HL-60/S4 treated with phorbol 12-myristate 13-acetate at 8.2 ng/mL for 4 days and 3 days (cell line): ENCODE measurements at regions not wholly inside any gene's neighbourhood (a gene's known extent, or its start where the extent isn't known, plus 50 kb on each side); places are given as distances from the start of the nearest gene placed in this dataset.
"Not testable (repeated sequence)": the region's sequence is repeated elsewhere in the genome, so short reads cannot be mapped to it uniquely, and the experiment has no call there.

Source experiments
- in situ Hi-C: fragments of 300-500 bp; cut with MboI; formaldehyde crosslinking; loops from 2 replicates; pipeline ENCODE4 v1.15.0; 2022; ENCODE audit warnings: low sequenced_read_pairs

GRCh38 chr4:106530024-106530361 is 161.4 kb upstream of the GIMD1 start:
- in situ Hi-C loops, result no loop called here

- in situ Hi-C loops, result no loop called here
Observed at GRCh38 chr4:106529348-106530023, 160.9 kb upstream of the GIMD1 start.

- in situ Hi-C loops, result no loop called here
Observed at GRCh38 chr4:106527316-106527715, 158.7 kb upstream of the GIMD1 start.

- in situ Hi-C loops, result not testable (repeated sequence)
Observed at GRCh38 chr4:106525425-106525824, 156.8 kb upstream of the GIMD1 start.

- in situ Hi-C loops, result not testable (repeated sequence)
Observed at GRCh38 chr4:106524772-106525171, 156.2 kb upstream of the GIMD1 start.

GRCh38 chr4:106522839-106523238 is 154.3 kb upstream of the GIMD1 start:
- in situ Hi-C loops, result no loop called here

- in situ Hi-C loops, result no loop called here
Observed at GRCh38 chr4:106512706-106513105, 144.1 kb upstream of the GIMD1 start.

GRCh38 chr4:106507440-106507839 is 138.9 kb upstream of the GIMD1 start:
- in situ Hi-C loops, result no loop called here

- in situ Hi-C loops, result no loop called here
Observed at GRCh38 chr4:106503116-106504050, 134.8 kb upstream of the GIMD1 start.

- in situ Hi-C loops, result no loop called here
Observed at GRCh38 chr4:106502106-106502699, 133.6 kb upstream of the GIMD1 start.

GRCh38 chr4:106497271-106497670 is 128.7 kb upstream of the GIMD1 start:
- in situ Hi-C loops, result no loop called here

GRCh38 chr4:106496061-106496460 is 127.5 kb upstream of the GIMD1 start:
- in situ Hi-C loops, result no loop called here

GRCh38 chr4:106495476-106495875 is 126.9 kb upstream of the GIMD1 start:
- in situ Hi-C loops, result no loop called here

- in situ Hi-C loops, result no loop called here
Observed at GRCh38 chr4:106494066-106494465, 125.5 kb upstream of the GIMD1 start.

- in situ Hi-C loops, result no loop called here
Observed at GRCh38 chr4:106493086-106493485, 124.5 kb upstream of the GIMD1 start.

- in situ Hi-C loops, result no loop called here
Observed at GRCh38 chr4:106486533-106486932, 118.0 kb upstream of the GIMD1 start.

GRCh38 chr4:106481801-106482200 is 113.2 kb upstream of the GIMD1 start:
- in situ Hi-C loops, result no loop called here

GRCh38 chr4:106478152-106478551 is 109.6 kb upstream of the GIMD1 start:
- in situ Hi-C loops, result no loop called here

- in situ Hi-C loops, result no loop called here
Observed at GRCh38 chr4:106476741-106477140, 108.2 kb upstream of the GIMD1 start.

GRCh38 chr4:106473515-106473914 is 104.9 kb upstream of the GIMD1 start:
- in situ Hi-C loops, result no loop called here

GRCh38 chr4:106471151-106471550 is 102.6 kb upstream of the GIMD1 start:
- in situ Hi-C loops, result no loop called here

GRCh38 chr4:106463622-106464021 is 95.0 kb upstream of the GIMD1 start:
- in situ Hi-C loops, result no loop called here
